Breast epithelium (tissue), 4 donors: ENCODE measurements at regions not wholly inside any gene's neighbourhood (a gene's known extent, or its start where the extent isn't known, plus 50 kb on each side); places are given as distances from the start of the nearest gene placed in this dataset.
"Not testable (repeated sequence)": the region's sequence is repeated elsewhere in the genome, so short reads cannot be mapped to it uniquely, and the experiment has no call there.

Source experiments
- DNase-seq, 2 donors: peaks; one replicate each; pipeline ENCODE4 v3.0.0-alpha.2; 2019; ENCODE audit warnings: low spot score in 2 of 2
- H3K27ac ChIP-seq, 2 donors: fragments of 200-600 bp; sonication (generic) in 1 of 2; one replicate each; pipeline ENCODE4 v1.5.1; 2016 to 2019; ENCODE audit warnings: mild to moderate bottlenecking in 1 of 2
- H3K27me3 ChIP-seq, 2 donors: fragments of 200-600 bp; sonication (generic) in 1 of 2; one replicate each; pipeline versions ENCODE4 v1.5.1 to v1.6.0; 2017 to 2019; ENCODE audit warnings: control low read depth in 1 of 2, mild to moderate bottlenecking in 1 of 2
- H3K36me3 ChIP-seq: fragments of 200-600 bp; one replicate; pipeline ENCODE4 v1.5.1; 2019
- H3K4me1 ChIP-seq, 2 donors: fragments of 200-600 bp; sonication (generic); one replicate each; pipeline ENCODE4 v1.5.1; 2016 to 2019; ENCODE audit warnings: control low read depth in 1 of 2
- H3K4me3 ChIP-seq, 3 donors: fragments of 200-600 bp; sonication (generic); 1 replicate in 2 of 3; 2 replicates in 1 of 3; pipeline ENCODE4 v1.5.1; 2016 to 2019; ENCODE audit warnings: mild to moderate bottlenecking in 3 of 3, moderate library complexity in 2 of 3
- H3K9me3 ChIP-seq, 2 donors: fragments of 200-600 bp; sonication (generic) in 1 of 2; one replicate each; pipeline ENCODE4 v1.5.1; 2016 to 2019; ENCODE audit warnings: control low read depth in 1 of 2
- CTCF ChIP-seq, 3 donors: fragments of 450-650 bp; IDR thresholded peaks; one replicate each; pipeline ENCODE4 v1.5.1; 2016 to 2017; ENCODE audit warnings: antibody characterized with exemption in 3 of 3, mild to moderate bottlenecking in 3 of 3, moderate library complexity in 3 of 3
- POLR2A ChIP-seq: fragments of 450-650 bp; IDR thresholded peaks from one replicate; pipeline ENCODE4 v1.6.1; 2016; ENCODE audit warnings: antibody characterized with exemption, mild to moderate bottlenecking, moderate library complexity
- POLR2AphosphoS5 ChIP-seq, 3 donors: sonication (generic); formaldehyde crosslinking; IDR thresholded peaks; one replicate each; pipeline ENCODE4 v1.6.1; 2017; ENCODE audit warnings: antibody characterized with exemption in 3 of 3
- intact Hi-C: fragments of 100-400 bp; cut with DNase I; formaldehyde crosslinking; loops from one replicate; pipeline ENCODE4 v1.15.1; 2023; ENCODE audit warnings: low total_unique reads

- H3K4me3 ChIP-seq, H3K27ac ChIP-seq, H3K9me3 ChIP-seq, H3K4me1 ChIP-seq, intact Hi-C loops, DNase-seq, H3K27me3 ChIP-seq, H3K36me3 ChIP-seq: not testable (repeated sequence)
Observed at GRCh38 chr15:31649634-31650033, 323.0 kb downstream of the KLF13 start.

GRCh38 chr15:31650055-31650701 lies 323.5 kb downstream of the KLF13 start:
- H3K36me3 ChIP-seq, DNase-seq, H3K9me3 ChIP-seq, H3K4me3 ChIP-seq, H3K4me1 ChIP-seq, intact Hi-C loops, H3K27me3 ChIP-seq, H3K27ac ChIP-seq: not testable (repeated sequence)

GRCh38 chr15:31656915-31657314 lies 330.3 kb downstream of the KLF13 start:
- intact Hi-C loops, H3K36me3 ChIP-seq, H3K27ac ChIP-seq, H3K9me3 ChIP-seq, DNase-seq, H3K4me3 ChIP-seq, H3K4me1 ChIP-seq, H3K27me3 ChIP-seq: not testable (repeated sequence)

GRCh38 chr15:31660816-31661215 lies 334.2 kb downstream of the KLF13 start:
- no peak overlapping the region for H3K27ac ChIP-seq
- H3K36me3 ChIP-seq, result no peaks in the 10 kb centered on the region
- no peak for TF ChIP-seq POLR2AphosphoS5 (IDR thresholded peaks at IDR 0.05)
- TF ChIP-seq POLR2A, result no peak
- no peak for TF ChIP-seq CTCF (IDR thresholded peaks at IDR 0.05)
- H3K9me3 ChIP-seq, result no peaks in the 10 kb centered on the region
- no peaks in the 10 kb centered on the region for H3K4me1 ChIP-seq
- no peak overlapping the region for H3K4me3 ChIP-seq
- no peaks in the 10 kb centered on the region for H3K27me3 ChIP-seq
- intact Hi-C loops, result no loop called here
- no peak for DNase-seq

GRCh38 chr15:31665732-31666131 lies 339.1 kb downstream of the KLF13 start:
- DNase-seq, H3K4me1 ChIP-seq, intact Hi-C loops, H3K4me3 ChIP-seq, H3K27ac ChIP-seq, H3K36me3 ChIP-seq, H3K9me3 ChIP-seq, H3K27me3 ChIP-seq: not testable (repeated sequence)

DNA sequence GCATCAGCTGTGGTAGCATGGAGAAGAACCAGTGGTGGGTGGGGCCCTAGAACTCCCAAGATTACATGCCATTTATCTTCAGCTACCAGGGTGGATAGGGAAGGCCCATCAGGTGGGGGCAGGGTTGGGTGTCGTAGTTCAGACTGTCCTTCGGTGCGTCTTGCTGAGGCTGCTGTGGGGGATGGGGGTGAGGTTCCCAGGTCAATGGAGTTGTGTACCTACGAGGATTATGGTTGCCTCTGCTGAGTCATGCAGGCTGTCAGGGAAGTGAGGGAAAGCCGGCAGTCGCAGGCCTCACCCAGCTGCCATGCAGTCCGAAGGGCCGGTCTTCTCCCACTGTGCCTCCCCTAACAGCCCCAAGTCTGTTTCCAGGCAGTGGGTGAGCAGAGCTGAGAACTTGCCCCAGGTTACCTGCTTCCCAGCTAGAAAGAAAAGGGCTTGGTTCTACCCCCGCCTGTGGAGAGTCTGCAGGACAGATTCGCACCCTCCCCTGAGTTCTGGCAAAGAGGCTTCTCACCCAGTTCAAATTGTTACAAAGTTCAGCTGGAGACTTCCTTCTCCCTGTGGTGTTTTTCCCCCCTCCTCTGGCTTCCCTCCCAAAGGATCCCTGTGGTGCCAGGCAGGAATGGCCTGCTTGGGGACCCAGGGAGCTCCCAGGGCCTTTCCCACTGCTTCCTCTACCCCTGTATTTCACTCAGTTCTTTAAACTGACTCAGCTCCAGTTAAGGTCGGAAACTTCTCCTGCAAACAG lies 342.7 kb downstream of the KLF13 start:
- H3K27me3 ChIP-seq, H3K9me3 ChIP-seq, DNase-seq, H3K4me1 ChIP-seq, H3K36me3 ChIP-seq, intact Hi-C loops, H3K27ac ChIP-seq, H3K4me3 ChIP-seq: not testable (repeated sequence)

DNA sequence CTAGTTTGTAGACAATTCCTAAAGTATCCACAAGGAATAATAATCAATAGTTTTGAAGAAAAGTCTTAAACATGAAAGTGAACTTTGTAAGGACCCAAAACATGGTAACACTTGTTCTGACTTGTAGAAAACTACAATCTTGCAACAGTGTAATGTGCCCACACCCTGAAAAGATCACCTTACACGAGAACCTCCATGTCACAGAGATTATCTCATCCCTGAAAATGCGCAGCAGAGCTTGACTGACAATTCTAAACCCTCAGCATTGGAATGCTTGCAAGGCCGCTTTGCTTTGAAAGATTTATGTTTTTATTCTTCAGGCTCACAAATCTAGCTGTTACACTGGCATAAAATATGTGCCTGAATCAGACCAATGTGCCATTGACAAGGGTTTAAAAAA lies 346.6 kb downstream of the KLF13 start:
- not testable (repeated sequence) for H3K27me3 ChIP-seq, H3K9me3 ChIP-seq

GRCh38 chr15:31681529-31682259 lies 348.6 kb upstream of the CHRNA7 start:
- H3K9me3 ChIP-seq, H3K27ac ChIP-seq, H3K36me3 ChIP-seq, H3K4me3 ChIP-seq, H3K27me3 ChIP-seq, H3K4me1 ChIP-seq, DNase-seq, intact Hi-C loops: not testable (repeated sequence)

More for the DNA sequence above, 346.6 kb downstream of the KLF13 start:
- DNase-seq, H3K27ac ChIP-seq, H3K36me3 ChIP-seq, intact Hi-C loops, H3K4me3 ChIP-seq, H3K4me1 ChIP-seq: not testable (repeated sequence)

- H3K4me3 ChIP-seq, H3K27me3 ChIP-seq, intact Hi-C loops, H3K4me1 ChIP-seq, H3K36me3 ChIP-seq, DNase-seq, H3K27ac ChIP-seq, H3K9me3 ChIP-seq: not testable (repeated sequence)
Observed at GRCh38 chr15:31687088-31687487, 343.2 kb upstream of the CHRNA7 start.

DNA sequence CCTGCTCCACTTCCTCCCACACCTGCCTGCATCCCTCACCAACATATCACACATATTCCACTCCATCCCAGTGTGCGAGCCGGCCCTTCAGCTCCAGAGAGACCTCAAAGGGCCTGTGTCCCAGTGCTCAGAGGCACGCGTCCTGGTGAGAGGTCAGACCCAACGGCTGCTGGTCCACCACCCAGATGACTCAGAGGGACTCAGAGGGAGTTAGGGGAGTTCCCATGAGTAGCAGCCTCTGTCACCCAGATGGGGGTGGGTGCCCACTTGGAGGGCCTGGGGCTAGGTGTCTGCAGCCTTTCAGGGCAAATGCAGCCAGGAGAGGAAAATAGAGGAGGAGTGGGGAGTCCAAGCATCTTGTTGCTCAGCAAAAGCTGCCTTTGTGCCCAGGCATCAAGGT lies 333.8 kb upstream of the CHRNA7 start:
- H3K4me1 ChIP-seq, H3K9me3 ChIP-seq, intact Hi-C loops, H3K27ac ChIP-seq, H3K36me3 ChIP-seq, H3K27me3 ChIP-seq, H3K4me3 ChIP-seq, DNase-seq: not testable (repeated sequence)

DNA sequence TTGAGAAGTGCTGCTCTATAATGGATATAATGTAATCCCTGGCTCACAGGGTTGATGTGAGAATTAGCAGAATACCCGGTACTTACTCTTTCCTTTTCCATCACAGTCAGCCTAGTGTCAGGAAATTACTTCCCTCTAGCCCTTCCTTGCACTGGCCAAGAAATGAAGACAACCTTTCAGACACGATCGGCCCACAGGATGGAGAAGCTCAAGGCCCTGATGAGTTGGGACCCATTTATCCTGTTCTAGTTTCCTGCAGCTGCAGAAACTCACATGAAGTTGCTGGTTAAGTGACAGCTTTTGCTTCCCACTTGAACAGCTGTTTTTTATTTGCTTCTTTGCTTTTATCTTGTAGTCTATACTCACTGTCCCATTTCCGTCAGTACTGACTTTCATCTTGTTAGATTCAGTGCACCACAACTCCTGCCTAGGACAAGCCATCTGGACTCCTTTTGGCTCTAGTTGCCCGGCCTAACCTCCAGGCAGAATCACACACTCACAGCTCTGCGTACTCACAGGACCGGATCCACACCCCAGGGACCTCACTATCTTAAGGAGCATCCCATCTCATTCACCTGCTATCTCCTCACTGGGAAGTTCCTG lies 325.1 kb upstream of the CHRNA7 start:
- H3K27me3 ChIP-seq, H3K4me3 ChIP-seq, H3K27ac ChIP-seq, intact Hi-C loops, DNase-seq, H3K36me3 ChIP-seq, H3K9me3 ChIP-seq, H3K4me1 ChIP-seq: not testable (repeated sequence)
